Anterior cingulate cortex (tissue), 58 donors: ENCODE measurements at regions not wholly inside any gene's neighbourhood (a gene's known extent, or its start where the extent isn't known, plus 50 kb on each side); places are given as distances from the start of the nearest gene placed in this dataset.

Experiments
- DNase-seq, 58 donors: peaks; one replicate each; lab custom pipeline; 2025; lab: John Stamatoyannopoulos, UW

GRCh38 chr2:22560021-22560420 is 825.0 kb upstream of the KLHL29 start:
- DNase-seq, result peak in 1 of 58 donors; percentile 2

- DNase-seq, result peak in 1 of 58 donors; percentile 44
These were observed 805.6 kb upstream of the KLHL29 start for GRCh38 chr2:22579341-22579740.

- DNase-seq, result no peak
These were observed 802.9 kb upstream of the KLHL29 start for GRCh38 chr2:22582107-22582506.

- DNase-seq, result no peak
These were observed 788.7 kb upstream of the KLHL29 start for GRCh38 chr2:22596306-22596705.

GRCh38 chr2:22600156-22600555 is 784.8 kb upstream of the KLHL29 start:
- no peak for DNase-seq

GRCh38 chr2:22600999-22601398 is 784.0 kb upstream of the KLHL29 start:
- DNase-seq, result no peak

- no peak for DNase-seq
These were observed 780.8 kb upstream of the KLHL29 start for GRCh38 chr2:22604136-22604535.

- no peak for DNase-seq
These were observed 768.9 kb upstream of the KLHL29 start for GRCh38 chr2:22616031-22616430.

GRCh38 chr2:22623620-22624019 is 761.4 kb upstream of the KLHL29 start:
- DNase-seq, result no peak

GRCh38 chr2:22626621-22627020 is 758.4 kb upstream of the KLHL29 start:
- DNase-seq, result no peak

- no peak for DNase-seq
These were observed 756.8 kb upstream of the KLHL29 start for GRCh38 chr2:22628221-22628620.

GRCh38 chr2:22628906-22629305 is 756.1 kb upstream of the KLHL29 start:
- no peak for DNase-seq

GRCh38 chr2:22634167-22634566 is 750.8 kb upstream of the KLHL29 start:
- DNase-seq, result no peak

- no peak for DNase-seq
These were observed 728.6 kb upstream of the KLHL29 start for GRCh38 chr2:22656426-22656825.

- no peak for DNase-seq
These were observed 711.5 kb upstream of the KLHL29 start for GRCh38 chr2:22673529-22673928.

- no peak for DNase-seq
These were observed 701.1 kb upstream of the KLHL29 start for GRCh38 chr2:22683914-22684313.

GRCh38 chr2:22690096-22690495 is 694.9 kb upstream of the KLHL29 start:
- no peak for DNase-seq

GRCh38 chr2:22691666-22692065 is 693.3 kb upstream of the KLHL29 start:
- DNase-seq, result peak in 2 of 58 donors; percentile 1

GRCh38 chr2:22692746-22693145 is 692.2 kb upstream of the KLHL29 start:
- DNase-seq, result no peak

GRCh38 chr2:22694300-22694699 is 690.7 kb upstream of the KLHL29 start:
- no peak for DNase-seq

- no peak for DNase-seq
These were observed 690.1 kb upstream of the KLHL29 start for GRCh38 chr2:22694856-22695255.

- no peak for DNase-seq
These were observed 687.8 kb upstream of the KLHL29 start for GRCh38 chr2:22697054-22697788.
